GM12873 (cell line): ENCODE measurements at regions not wholly inside any gene's neighbourhood (a gene's known extent, or its start where the extent isn't known, plus 50 kb on each side); places are given as distances from the start of the nearest gene placed in this dataset.

Experiments used
- CTCF ChIP-seq: IDR thresholded peaks from 2 replicates; pipeline ENCODE4 v1.5.1; 2012; ENCODE audit warnings: low read depth, mild to moderate bottlenecking, moderate library complexity, low read length, control low read depth; ENCODE audit not compliant: insufficient read depth; ENCODE audit errors: missing control alignments

GRCh38 chr15:47364230-47365141, 352.8 kb upstream of the SEMA6D start:
- no peak for TF ChIP-seq CTCF

GRCh38 chr15:47366884-47367283, 350.4 kb upstream of the SEMA6D start:
- TF ChIP-seq CTCF, result no peak

GRCh38 chr15:47367726-47368390, 349.4 kb upstream of the SEMA6D start:
- no peak for TF ChIP-seq CTCF

GRCh38 chr15:47371939-47372338, 345.4 kb upstream of the SEMA6D start:
- TF ChIP-seq CTCF, result no peak

- no peak for TF ChIP-seq CTCF
These were observed 343.1 kb upstream of the SEMA6D start for GRCh38 chr15:47374222-47374621.

- TF ChIP-seq CTCF, result no peak
These were observed 341.1 kb upstream of the SEMA6D start for GRCh38 chr15:47376190-47376589.

GRCh38 chr15:47377465-47377864, 339.8 kb upstream of the SEMA6D start:
- no peak for TF ChIP-seq CTCF
